ENCODE measurements at regions not wholly inside any gene's neighbourhood (a gene's known extent, or its start where the extent isn't known, plus 50 kb on each side); places are given as distances from the start of the nearest gene placed in this dataset.

- Mint-ChIP-seq H3K4me3 (no peak overlapping the region), H3K36me3 (ENCODE audit: insufficient read depth in 1 of 3, low read depth in 3 of 3) (no peaks in the 10 kb centered on the region; a peak in 1 of 7 replicates), H3K27ac (no peak overlapping the region), H3K9me3 (no peaks in the 10 kb centered on the region), H3K4me1 (peaks cover 15 to 17% of the 10 kb centered on the region in 2 experiments), H3K27me3 (ENCODE audit: low read depth) (peaks cover 5% of the 10 kb centered on the region)
- WGBS (ENCODE audit: extremely low coverage, insufficient read length, low lambda C conversion rate) = no CpG with 5 or more reads among the region's 5 CpGs
- Histone ChIP-seq H3K79me2 (ENCODE audit: insufficient read depth, low read length) (no peaks in the 10 kb centered on the region), H3K9me3 (ENCODE audit: control insufficient read depth, low read depth, low read length) (no peaks in the 10 kb centered on the region), H3K9ac (ENCODE audit: extremely low read depth, insufficient read length, low read length) (no peak overlapping the region), H3K79me1 (ENCODE audit: insufficient read depth, low read depth, low read length, poor library complexity, severe bottlenecking) (no peaks in the 10 kb centered on the region), H3K27me3 (ENCODE audit: insufficient read depth, low read length) (no peaks in the 10 kb centered on the region), H3K4me1 (ENCODE audit: insufficient read depth, low read length) (peaks cover 5% of the 10 kb centered on the region; the same call in 1 of the 2 replicates), H2AFZ (ENCODE audit: low read length) (no peak overlapping the region), H4K5ac (ENCODE audit: insufficient read length, low read depth, low read length) (no peak overlapping the region), H3T11ph (ENCODE audit: low read length) (no peak overlapping the region), H2BK20ac (ENCODE audit: low read depth, low read length, poor library complexity, severe bottlenecking) (no peak overlapping the region), H3K14ac (ENCODE audit: insufficient read depth, low read length) (no peak overlapping the region), H4K91ac (ENCODE audit: insufficient read length, low read depth, low read length) (no peak overlapping the region), H2BK15ac (ENCODE audit: low read depth, low read length) (no peak overlapping the region), H3K23me2 (ENCODE audit: insufficient read length, low read depth, low read length, poor library complexity, severe bottlenecking) (no peaks in the 10 kb centered on the region), H3K4ac (ENCODE audit: low read depth, low read length) (no peak overlapping the region), H3K27ac (ENCODE audit: insufficient read length, low read depth, low read length) (no peak overlapping the region), H3K4me2 (ENCODE audit: insufficient read depth, insufficient read length, low read length) (no peak overlapping the region), H4K20me1 (ENCODE audit: control insufficient read depth, insufficient read depth, insufficient read length) (no peaks in the 10 kb centered on the region), H2BK12ac (ENCODE audit: insufficient read length, low read depth, low read length) (no peak overlapping the region), H2BK120ac (ENCODE audit: low read depth, low read length, poor library complexity, severe bottlenecking) (no peak overlapping the region), H3K56ac (ENCODE audit: insufficient read length, low read depth, low read length) (no peak overlapping the region), H2AK5ac (ENCODE audit: insufficient read length, low read length) (no peak overlapping the region), H4K8ac (replicated peaks; ENCODE audit: insufficient read length, low read depth, low read length) (no peak overlapping the region), H2BK5ac (ENCODE audit: insufficient read length, low read length) (no peak overlapping the region), H3K18ac (ENCODE audit: insufficient read length, low read depth, low read length) (no peak overlapping the region), H3K23ac (ENCODE audit: insufficient read length, low read depth, low read length) (no peak overlapping the region)
- DNase-seq = no peak
- TF ChIP-seq CTCF (conservative IDR thresholded peaks at IDR 0.05) = no peak
Observed at GRCh38 chr20:22796469-22797077, 212.2 kb upstream of the FOXA2 start.
